ENCODE measurements at regions not wholly inside any gene's neighbourhood (a gene's known extent, or its start where the extent isn't known, plus 50 kb on each side); places are given as distances from the start of the nearest gene placed in this dataset.

DNA sequence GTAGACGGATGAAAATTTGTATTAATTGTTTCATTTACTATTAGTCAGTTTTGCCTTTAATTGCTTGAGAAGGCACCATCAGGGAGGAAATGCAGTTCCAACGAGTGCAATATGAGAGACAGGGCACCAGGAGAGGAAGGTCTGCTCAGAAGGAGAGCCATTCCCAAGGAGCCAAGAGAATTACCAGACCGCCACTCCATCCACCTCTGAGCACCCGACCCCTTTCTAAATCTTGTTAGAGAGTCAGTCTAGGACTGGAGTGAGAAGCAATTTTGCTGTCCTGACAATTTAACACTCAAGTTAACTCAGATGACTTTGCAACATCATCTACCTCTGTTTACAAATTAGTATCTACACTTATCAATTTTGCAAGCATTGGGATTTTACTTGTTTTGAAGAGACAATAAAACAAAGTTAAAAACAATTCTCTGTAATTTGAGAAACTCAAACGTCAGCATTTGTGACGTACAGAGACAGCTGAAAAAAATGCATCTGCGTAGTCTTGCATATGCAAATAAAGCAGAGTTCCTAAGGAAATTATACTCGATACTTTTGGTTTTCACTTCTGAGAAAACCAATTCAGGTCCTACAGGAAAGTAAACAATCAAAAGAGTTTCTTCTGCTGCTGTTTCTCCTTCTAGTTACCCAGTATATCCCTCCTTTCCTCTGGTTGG lies 1704.7 kb upstream of the TENM3 start:
- DNase-seq (ENCODE audit: low spot score), result no peak
- intact Hi-C loops (cut with DNase I), result no loop called here

DNA sequence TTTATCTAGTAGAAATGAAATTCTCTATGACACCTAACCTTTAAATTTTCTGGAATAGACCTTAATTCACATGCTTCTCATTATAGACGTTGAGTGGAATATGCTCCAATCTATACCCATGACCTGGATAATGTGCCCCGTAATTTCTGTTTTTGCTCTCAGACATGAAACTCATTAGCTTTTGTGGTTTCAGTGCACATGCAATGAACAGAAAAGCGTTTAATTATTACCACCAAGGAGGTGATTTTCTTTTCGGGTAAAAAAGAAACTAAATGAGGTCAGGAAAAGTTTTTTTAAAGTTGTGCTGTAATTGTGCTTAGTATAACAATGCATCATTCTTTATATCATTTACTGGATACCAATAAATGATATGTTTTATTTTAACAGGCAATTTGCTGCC lies 1703.9 kb upstream of the TENM3 start:
- intact Hi-C loops (cut with DNase I), result no loop called here
- DNase-seq (ENCODE audit: low spot score), result no peak

- intact Hi-C loops (cut with DNase I), result no loop called here
- no peak for DNase-seq (ENCODE audit: low spot score)
Observed at GRCh38 chr4:180541678-180542077, 1701.5 kb upstream of the TENM3 start.

GRCh38 chr4:180542445-180543100 lies 1700.6 kb upstream of the TENM3 start:
- no peak for DNase-seq (ENCODE audit: low spot score)
- intact Hi-C loops (cut with DNase I), result no loop called here

DNA sequence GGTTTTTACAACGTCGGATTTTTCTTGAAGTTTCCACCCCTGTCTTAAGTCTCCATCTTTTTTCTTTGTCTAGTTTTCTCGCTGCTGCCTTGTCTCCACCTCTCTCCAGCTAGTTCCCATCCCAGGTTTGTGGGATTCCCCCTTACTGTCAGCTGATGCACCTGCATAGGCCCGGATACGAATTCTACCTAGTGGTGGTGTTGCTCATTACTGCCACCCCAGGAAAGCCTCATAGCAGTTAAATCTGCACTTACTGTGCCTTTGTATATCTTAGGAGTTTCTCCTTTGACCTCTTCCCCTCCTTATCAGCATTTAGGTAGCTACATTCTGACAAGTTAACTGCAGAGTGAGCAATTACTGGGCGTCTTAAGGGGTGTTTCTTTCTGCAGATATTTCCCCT lies 1693.1 kb upstream of the TENM3 start:
- no peak for DNase-seq (ENCODE audit: low spot score)
- intact Hi-C loops (cut with DNase I), result no loop called here

DNA sequence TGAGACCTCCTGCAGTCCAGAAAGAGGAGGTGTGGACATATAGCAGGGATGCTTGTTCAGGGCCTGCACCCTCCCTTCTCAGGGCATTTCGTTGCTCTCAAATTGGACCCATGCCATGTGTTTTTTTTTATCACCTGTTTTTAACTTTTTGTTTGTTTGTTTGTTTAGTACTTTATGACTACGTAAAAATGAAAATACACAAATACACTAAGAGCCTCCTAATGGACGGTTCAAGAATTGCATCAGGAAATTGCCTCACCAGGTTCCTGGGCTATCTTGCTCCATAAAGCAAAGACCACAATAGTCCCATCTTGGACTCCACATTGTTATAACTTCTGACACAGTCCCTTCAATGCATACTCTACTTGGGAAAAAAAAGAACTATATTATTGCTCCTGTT lies 1685.9 kb upstream of the TENM3 start:
- no peak for DNase-seq (ENCODE audit: low spot score)
- intact Hi-C loops (cut with DNase I), result no loop called here

DNA sequence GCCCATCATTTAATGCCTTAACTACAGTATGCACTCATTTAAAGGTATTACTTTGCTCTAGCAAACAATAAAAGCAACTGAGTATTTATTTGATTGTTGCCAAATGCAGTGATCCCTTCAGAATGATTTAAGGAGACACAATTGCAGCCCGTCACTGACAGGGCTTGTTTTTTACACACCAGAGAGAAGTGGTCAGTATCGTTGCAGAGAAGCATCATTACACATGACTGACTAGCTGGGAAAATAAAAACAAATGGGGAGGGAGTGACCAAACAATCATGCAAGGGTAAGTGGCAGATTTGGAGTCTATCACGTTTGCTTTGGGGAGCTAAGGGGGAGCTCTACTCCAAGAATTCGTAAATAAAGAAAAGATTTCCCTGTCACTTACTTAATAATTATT lies 1685.3 kb upstream of the TENM3 start:
- DNase-seq (ENCODE audit: low spot score), result no peak
- intact Hi-C loops (cut with DNase I), result no loop called here

- intact Hi-C loops (cut with DNase I), result no loop called here
- DNase-seq (ENCODE audit: low spot score), result no peak
Observed at GRCh38 chr4:180558427-180558826, 1684.8 kb upstream of the TENM3 start.

- DNase-seq (ENCODE audit: low spot score), result no peak
- intact Hi-C loops (cut with DNase I), result no loop called here
Observed at GRCh38 chr4:180560896-180561295, 1682.3 kb upstream of the TENM3 start.

- no peak for DNase-seq (ENCODE audit: low spot score)
- intact Hi-C loops (cut with DNase I), result no loop called here
Observed at GRCh38 chr4:180564026-180564425, 1679.2 kb upstream of the TENM3 start.

GRCh38 chr4:180564448-180564847 lies 1678.8 kb upstream of the TENM3 start:
- intact Hi-C loops (cut with DNase I), result no loop called here
- DNase-seq (ENCODE audit: low spot score), result no peak

DNA sequence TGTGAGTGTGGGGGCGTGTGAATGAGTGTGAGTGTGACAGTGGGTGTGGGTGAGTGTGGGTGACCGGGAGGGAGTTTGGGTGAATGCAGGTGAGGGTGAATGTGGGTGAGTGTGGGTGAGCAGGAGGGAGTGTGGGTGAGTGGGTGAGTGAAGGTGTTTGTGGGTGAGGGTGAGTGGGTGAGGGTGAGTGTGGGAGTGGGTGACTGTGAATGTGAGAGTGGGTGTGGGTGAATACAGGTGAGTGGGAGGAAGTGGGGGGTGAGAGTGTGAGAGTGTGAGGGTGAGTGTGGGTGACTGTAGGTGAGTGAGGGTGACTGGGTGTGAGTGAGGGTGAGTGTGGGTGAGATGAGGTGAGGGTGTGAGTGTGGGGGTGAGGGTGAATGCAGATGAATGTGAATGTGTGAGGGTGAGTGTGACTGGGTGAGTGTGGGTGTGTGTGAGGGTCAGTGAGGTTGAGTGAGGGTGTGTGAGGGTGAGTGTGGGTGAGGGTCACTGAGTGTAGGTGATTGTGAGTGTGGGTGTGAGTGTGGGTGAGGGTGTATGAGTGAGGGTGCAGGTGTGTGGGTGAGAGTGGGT lies 1677.3 kb upstream of the TENM3 start:
- intact Hi-C loops (cut with DNase I), result no loop called here
- DNase-seq (ENCODE audit: low spot score), result no peak

- intact Hi-C loops (cut with DNase I), result no loop called here
Observed at GRCh38 chr4:180566492-180566891, 1676.7 kb upstream of the TENM3 start.

GRCh38 chr4:180567080-180567479 lies 1676.1 kb upstream of the TENM3 start:
- DNase-seq (ENCODE audit: low spot score), result no peak

More at GRCh38 chr4:180566492-180566891, 1676.7 kb upstream of the TENM3 start:
- DNase-seq (ENCODE audit: low spot score), result no peak

GRCh38 chr4:180571516-180572055 lies 1671.6 kb upstream of the TENM3 start:
- intact Hi-C loops (cut with DNase I), result no loop called here
- no peak for DNase-seq (ENCODE audit: low spot score)

More at GRCh38 chr4:180567080-180567479, 1676.1 kb upstream of the TENM3 start:
- intact Hi-C loops (cut with DNase I), result no loop called here

- no peak for DNase-seq (ENCODE audit: low spot score)
- intact Hi-C loops (cut with DNase I), result no loop called here
Observed at GRCh38 chr4:180578175-180578574, 1665.0 kb upstream of the TENM3 start.

DNA sequence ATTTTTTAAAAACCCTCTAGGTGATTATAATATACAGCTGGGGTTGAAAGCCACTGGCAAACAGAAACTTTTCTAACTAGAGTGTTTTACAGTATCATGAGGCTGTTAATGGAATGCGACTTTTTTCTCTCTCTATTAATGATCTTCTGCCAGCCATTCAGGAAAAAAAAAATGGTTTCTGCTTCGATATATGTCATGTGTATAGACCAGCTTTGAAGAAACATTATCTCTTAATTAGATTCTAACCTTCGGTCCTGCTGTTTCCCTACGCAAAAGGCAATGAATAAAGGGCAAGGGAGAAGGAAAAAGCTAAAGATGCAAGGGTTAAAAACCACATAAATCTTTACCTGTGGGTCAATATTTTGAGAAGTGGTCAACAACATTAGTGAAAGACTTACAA lies 1662.1 kb upstream of the TENM3 start:
- intact Hi-C loops (cut with DNase I), result no loop called here
- no peak for DNase-seq (ENCODE audit: low spot score)

GRCh38 chr4:180587379-180587778 lies 1655.8 kb upstream of the TENM3 start:
- DNase-seq (ENCODE audit: low spot score), result no peak
- intact Hi-C loops (cut with DNase I), result no loop called here

- intact Hi-C loops (cut with DNase I), result no loop called here
Observed at GRCh38 chr4:180589575-180589974, 1653.6 kb upstream of the TENM3 start.

GRCh38 chr4:180596888-180597483 lies 1646.2 kb upstream of the TENM3 start:
- intact Hi-C loops (cut with DNase I), result no loop called here
- no peak for DNase-seq (ENCODE audit: low spot score)

More at GRCh38 chr4:180589575-180589974, 1653.6 kb upstream of the TENM3 start:
- DNase-seq (ENCODE audit: low spot score), result no peak

Measured in posterior vena cava (tissue), 2 donors.